ACHN (cell line): ENCODE measurements at regions not wholly inside any gene's neighbourhood (a gene's known extent, or its start where the extent isn't known, plus 50 kb on each side); places are given as distances from the start of the nearest gene placed in this dataset.

Experiments used
- DNase-seq: peaks from one replicate; pipeline ENCODE4 v3.0.0-alpha.2; 2015
- in situ Hi-C: cut with HindIII; loops from 2 replicates; pipeline ENCODE4 v1.10.0; 2017; ENCODE audit warnings: low sequenced_read_pairs, low pct_ligation_motif_present, low pct_unique_long_range_greater_than_20kb

DNA sequence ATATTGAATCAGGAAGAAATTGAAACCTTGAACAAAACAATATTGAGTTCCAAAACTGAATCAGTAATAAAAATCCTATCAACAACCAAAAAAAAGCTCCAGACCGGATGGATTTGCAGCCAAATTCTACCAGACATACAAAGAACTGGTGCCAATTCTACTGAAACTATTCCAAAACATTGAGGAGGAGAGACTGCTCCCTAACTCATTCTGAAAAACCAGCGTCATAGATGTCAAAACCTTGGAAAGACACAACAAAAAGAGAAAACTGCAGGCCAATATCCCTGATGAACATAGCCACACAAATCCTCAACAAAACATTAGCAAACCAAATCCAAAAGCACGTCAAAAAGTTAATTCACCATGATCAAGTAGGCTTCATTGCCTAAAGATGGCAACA lies 353.8 kb downstream of the TMEM135 start:
- in situ Hi-C loops = no loop called here
- no peak for DNase-seq

- no peak for DNase-seq
- in situ Hi-C loops = no loop called here
Observed at GRCh38 chr11:87384078-87384729, 346.5 kb downstream of the TMEM135 start.

DNA sequence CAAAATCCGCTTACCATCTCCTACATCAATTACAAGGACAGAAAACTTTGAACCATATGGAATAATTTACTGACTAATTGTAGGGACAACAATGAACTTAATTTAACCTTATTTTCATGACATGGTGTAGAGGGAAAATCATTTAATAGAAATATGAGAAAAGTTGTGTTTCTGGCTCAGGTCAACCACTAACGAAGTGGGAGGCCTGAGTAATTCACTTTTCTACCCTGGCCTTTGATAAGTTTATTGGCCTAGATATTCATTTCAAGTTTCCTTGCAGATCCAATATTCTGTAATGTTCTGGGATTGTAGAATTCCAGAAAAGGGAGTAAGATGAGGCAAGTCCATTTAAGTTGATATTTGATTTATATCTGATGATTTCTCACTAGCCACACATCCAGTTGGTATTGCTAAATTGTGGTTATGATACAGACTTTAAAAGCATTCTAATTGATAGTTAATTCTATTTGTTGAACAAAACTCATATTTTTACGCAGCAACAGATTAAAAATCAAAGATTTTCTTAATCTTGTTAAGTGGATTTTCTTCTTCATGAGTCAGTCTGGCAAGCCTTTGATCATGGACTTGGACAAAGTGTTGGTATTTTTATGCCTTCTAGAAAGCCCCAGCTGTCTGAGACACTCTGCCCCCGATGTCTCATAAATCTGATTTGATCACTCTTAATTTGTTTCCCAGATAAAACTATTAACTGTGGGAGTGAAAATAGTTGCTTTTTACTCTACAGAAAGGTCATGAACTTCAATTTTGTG lies 336.5 kb downstream of the TMEM135 start:
- in situ Hi-C loops = no loop called here
- no peak for DNase-seq
